SIG-M5 treated with dmso at 0.1 percent for 504 hours (cell line): ENCODE measurements at regions not wholly inside any gene's neighbourhood (a gene's known extent, or its start where the extent isn't known, plus 50 kb on each side); places are given as distances from the start of the nearest gene placed in this dataset.
"Not testable (repeated sequence)": the region's sequence is repeated elsewhere in the genome, so short reads cannot be mapped to it uniquely, and the experiment has no call there.

Experiments used
- DNase-seq: peaks from one replicate; lab custom pipeline; 2025; ENCODE audit not compliant: unreplicated experiment; lab: John Stamatoyannopoulos, UW

GRCh38 chr14:51574009-51574408, 77.7 kb upstream of the FRMD6 start:
- no peak for DNase-seq

DNA sequence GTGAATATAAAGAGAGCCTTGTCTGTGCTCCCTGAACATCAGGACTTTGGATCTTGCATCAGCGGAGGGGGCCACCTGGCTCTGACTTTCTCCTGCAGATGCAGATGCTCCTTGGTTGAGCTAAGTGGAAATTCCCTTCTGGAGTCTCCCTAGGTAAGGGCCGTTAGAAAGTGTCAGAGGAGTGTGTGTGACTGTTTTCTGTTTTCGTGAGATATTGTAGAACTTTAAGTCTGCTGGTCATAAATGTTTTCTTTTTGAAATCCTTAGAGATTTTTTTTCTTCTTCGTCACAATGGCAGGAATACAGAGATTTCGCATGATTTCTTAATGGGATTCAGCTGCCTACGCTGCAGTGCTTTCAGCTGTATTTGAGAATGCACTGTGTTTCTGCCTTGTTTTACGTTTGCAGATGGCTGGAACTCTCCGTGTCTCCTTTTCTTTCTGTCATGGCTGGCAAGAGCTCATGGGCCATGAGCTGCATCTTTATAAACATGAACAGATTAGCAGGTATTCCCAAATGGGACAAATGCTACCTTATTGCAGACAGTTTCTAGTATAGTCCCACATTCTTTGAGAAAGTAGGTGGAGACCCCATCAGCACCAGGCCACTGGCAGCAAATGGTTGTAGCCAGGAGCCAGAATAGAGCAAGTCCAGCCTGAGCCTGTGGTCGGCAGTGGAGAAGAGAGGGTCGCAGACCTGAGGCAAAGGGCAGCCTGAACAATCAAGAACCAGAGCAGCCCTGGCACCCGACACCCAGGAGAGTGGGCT, 76.2 kb upstream of the FRMD6 start:
- no peak for DNase-seq

- no peak for DNase-seq
These were observed 75.6 kb upstream of the FRMD6 start for GRCh38 chr14:51576117-51576430.

- no peak for DNase-seq
These were observed 74.8 kb upstream of the FRMD6 start for GRCh38 chr14:51576879-51577278.

DNA sequence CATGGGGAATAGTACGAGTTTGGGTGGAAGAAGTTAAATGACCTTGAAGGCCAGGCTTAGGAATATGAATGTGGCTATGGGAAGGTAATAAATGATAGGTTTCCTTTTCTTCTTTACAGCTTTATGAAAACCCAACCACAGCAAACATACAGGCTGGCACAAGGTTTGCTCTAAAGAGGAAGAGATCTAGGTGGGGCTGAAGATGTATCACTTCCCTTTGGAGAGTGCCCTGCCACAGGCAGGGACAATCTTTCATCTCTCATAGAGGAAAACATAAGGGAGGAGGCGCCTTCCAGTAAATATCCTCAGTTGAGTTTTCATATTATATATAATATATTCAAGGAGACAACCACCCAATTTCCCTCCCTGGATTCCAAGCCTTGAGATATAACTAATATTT, 72.9 kb upstream of the FRMD6 start:
- no peak for DNase-seq

- no peak for DNase-seq
These were observed 70.5 kb upstream of the FRMD6 start for GRCh38 chr14:51581017-51581881.

GRCh38 chr14:51582437-51582836, 69.3 kb upstream of the FRMD6 start:
- no peak for DNase-seq

DNA sequence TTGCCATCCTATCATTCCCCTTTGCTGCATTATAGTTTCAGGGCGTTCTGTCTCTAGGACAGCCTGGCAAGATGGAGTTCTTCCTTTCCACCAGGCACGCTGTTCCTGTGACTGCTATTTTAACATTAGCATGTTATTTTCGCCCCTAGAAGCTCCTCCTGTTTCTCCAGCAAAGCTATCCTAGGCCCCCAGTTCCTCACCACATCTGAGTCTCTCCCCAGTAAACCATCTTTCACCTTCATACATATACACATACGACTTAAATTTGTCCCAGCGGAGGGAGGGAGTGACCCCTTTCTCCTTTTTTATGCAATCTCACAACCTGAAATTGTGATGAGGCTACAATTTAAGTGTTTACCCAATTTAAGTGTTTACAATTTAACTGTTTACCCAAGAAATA, 66.7 kb upstream of the FRMD6 start:
- DNase-seq, result no peak

DNA sequence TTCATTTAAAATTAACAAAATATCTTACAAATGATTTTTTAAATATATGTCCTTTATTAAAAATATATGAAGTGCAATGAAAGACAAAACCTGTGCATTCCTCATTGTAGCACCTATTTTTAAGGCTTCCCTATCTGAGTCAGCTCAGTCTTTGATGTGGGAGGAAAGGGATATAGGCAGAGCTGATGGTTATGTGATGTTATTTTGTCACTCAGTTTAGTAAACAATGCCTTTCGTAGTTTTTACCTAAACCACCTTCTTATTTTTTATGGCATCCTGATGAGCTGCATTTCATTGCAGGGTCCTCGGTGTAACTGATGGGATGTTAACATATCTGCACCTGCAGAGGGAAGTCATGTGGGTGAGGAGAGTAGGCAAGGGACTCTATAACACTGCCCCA, 58.9 kb upstream of the FRMD6 start:
- no peak for DNase-seq

DNA sequence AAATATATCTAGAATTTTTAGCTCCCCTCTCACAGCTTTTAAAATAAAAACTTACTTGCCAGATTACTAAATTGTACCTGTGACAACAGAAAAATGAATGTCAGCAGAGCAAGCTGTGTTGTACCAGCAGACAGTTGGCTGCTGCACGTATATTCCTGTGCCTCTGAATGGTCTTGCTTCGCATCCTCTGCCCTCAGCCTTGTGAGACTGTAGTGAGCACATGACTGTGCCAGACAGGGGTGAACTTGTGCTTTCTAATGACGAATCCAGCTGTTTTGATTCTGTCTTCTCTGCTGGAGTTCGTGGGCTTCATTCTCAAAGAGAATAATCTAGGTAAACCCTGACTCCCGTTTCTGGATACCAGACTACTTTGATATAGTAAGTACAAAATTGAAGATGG, 58.3 kb upstream of the FRMD6 start:
- DNase-seq, result peak; percentile 21

GRCh38 chr14:51595881-51596455, 55.7 kb upstream of the FRMD6 start:
- no peak for DNase-seq

GRCh38 chr14:51596488-51597117, 55.1 kb upstream of the FRMD6 start:
- no peak for DNase-seq

- no peak for DNase-seq
These were observed 54.3 kb upstream of the FRMD6 start for GRCh38 chr14:51597261-51598001.

GRCh38 chr14:51598924-51599600, 52.6 kb upstream of the FRMD6 start:
- not testable (repeated sequence) for DNase-seq

- no peak for DNase-seq
These were observed 51.1 kb upstream of the FRMD6 start for GRCh38 chr14:51600658-51601057.
